ENCODE measurements at regions not wholly inside any gene's neighbourhood (a gene's known extent, or its start where the extent isn't known, plus 50 kb on each side); places are given as distances from the start of the nearest gene placed in this dataset.

DNA sequence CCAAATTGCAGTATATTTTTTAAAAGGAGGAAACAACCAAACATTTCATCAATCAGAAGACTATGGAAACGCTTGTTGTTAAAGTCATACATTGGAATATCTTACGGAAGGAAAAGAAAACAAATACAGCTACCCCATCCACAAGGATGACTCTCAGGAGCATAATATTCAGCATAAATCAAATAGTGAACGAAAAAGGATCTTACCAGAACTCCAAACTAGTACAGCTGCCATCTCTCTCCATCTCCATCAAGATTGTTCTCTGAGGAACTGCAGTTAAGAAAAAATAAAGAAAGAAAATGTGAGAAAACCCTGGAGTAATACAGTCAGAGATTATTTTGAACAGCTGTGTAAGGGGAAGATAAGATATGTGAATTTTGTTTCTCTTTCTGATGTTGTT is 299.8 kb upstream of the CNTN5 start:
- intact Hi-C loops (cut with micrococcal nuclease; ENCODE audit: unreplicated experiment), result no loop called here
- H3K9me3 ChIP-seq (ENCODE audit: low read depth, low read length, poor library complexity, severe bottlenecking), result no peaks in the 10 kb centered on the region
- no peaks in the 10 kb centered on the region for H3K4me1 ChIP-seq (ENCODE audit: insufficient read depth, low read length, poor library complexity, severe bottlenecking)
- POLR2A ChIA-PET (ENCODE audit: low non-redundant PET), result interaction anchor here (0.5 kb wide), 1 partner anchor 418 kb away, joined by 9 read pairs; no protein-coding TSS in a partner anchor
- no peaks in the 10 kb centered on the region for H3K27me3 ChIP-seq (replicated peaks; ENCODE audit: insufficient read depth, low read depth, low read length, poor library complexity)
- CTCF ChIA-PET, result no interaction called here
- no peak for TF ChIP-seq EZH2 (IDR thresholded peaks at IDR 0.05; ENCODE audit: borderline replicate concordance, low read depth, low read length, poor library complexity, severe bottlenecking)
- TF ChIP-seq, protein P1, sequence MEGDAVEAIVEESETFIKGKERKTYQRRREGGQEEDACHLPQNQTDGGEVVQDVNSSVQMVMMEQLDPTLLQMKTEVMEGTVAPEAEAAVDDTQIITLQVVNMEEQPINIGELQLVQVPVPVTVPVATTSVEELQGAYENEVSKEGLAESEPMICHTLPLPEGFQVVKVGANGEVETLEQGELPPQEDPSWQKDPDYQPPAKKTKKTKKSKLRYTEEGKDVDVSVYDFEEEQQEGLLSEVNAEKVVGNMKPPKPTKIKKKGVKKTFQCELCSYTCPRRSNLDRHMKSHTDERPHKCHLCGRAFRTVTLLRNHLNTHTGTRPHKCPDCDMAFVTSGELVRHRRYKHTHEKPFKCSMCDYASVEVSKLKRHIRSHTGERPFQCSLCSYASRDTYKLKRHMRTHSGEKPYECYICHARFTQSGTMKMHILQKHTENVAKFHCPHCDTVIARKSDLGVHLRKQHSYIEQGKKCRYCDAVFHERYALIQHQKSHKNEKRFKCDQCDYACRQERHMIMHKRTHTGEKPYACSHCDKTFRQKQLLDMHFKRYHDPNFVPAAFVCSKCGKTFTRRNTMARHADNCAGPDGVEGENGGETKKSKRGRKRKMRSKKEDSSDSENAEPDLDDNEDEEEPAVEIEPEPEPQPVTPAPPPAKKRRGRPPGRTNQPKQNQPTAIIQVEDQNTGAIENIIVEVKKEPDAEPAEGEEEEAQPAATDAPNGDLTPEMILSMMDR (conservative IDR thresholded peaks at IDR 0.05; ENCODE audit: low read depth, low read length), result no peak
- H3K36me3 ChIP-seq (ENCODE audit: insufficient read depth, low read length, poor library complexity, severe bottlenecking), result no peaks in the 10 kb centered on the region
- no peak overlapping the region for H3K27ac ChIP-seq (ENCODE audit: low read depth, low read length, poor library complexity, severe bottlenecking)
- DNase-seq (ENCODE audit: low spot score), result no peak
- no TSS peak for BruUV-seq (replicated peaks)
- no peak overlapping the region for H3K4me3 ChIP-seq (ENCODE audit: low read depth, low read length, poor library complexity, severe bottlenecking)

GRCh38 chr11:98725471-98725870 is 295.3 kb upstream of the CNTN5 start:
- H3K36me3 ChIP-seq (ENCODE audit: insufficient read depth, low read length, poor library complexity, severe bottlenecking), result no peaks in the 10 kb centered on the region
- H3K4me1 ChIP-seq (ENCODE audit: insufficient read depth, low read length, poor library complexity, severe bottlenecking), result no peaks in the 10 kb centered on the region
- DNase-seq (ENCODE audit: low spot score), result no peak
- ChIA-PET CTCF (no interaction called here), POLR2A (ENCODE audit: low non-redundant PET) (no interaction called here)
- TF ChIP-seq EZH2 (IDR thresholded peaks at IDR 0.05; ENCODE audit: borderline replicate concordance, low read depth, low read length, poor library complexity, severe bottlenecking), result no peak
- TF ChIP-seq, protein P1 (conservative IDR thresholded peaks at IDR 0.05; ENCODE audit: low read depth, low read length), result no peak
- no peaks in the 10 kb centered on the region for H3K27me3 ChIP-seq (replicated peaks; ENCODE audit: insufficient read depth, low read depth, low read length, poor library complexity)
- no peak overlapping the region for H3K27ac ChIP-seq (ENCODE audit: low read depth, low read length, poor library complexity, severe bottlenecking)
- BruUV-seq (replicated peaks), result no TSS peak
- intact Hi-C loops (cut with micrococcal nuclease; ENCODE audit: unreplicated experiment), result no loop called here
- no peak overlapping the region for H3K4me3 ChIP-seq (ENCODE audit: low read depth, low read length, poor library complexity, severe bottlenecking)
- H3K9me3 ChIP-seq (ENCODE audit: low read depth, low read length, poor library complexity, severe bottlenecking), result peaks cover 7% of the 10 kb centered on the region

GRCh38 chr11:98728421-98728820 is 292.3 kb upstream of the CNTN5 start:
- Histone ChIP-seq H3K27me3 (replicated peaks; ENCODE audit: insufficient read depth, low read depth, low read length, poor library complexity) (no peaks in the 10 kb centered on the region), H3K27ac (ENCODE audit: low read depth, low read length, poor library complexity, severe bottlenecking) (no peak overlapping the region), H3K9me3 (ENCODE audit: low read depth, low read length, poor library complexity, severe bottlenecking) (peaks cover 7% of the 10 kb centered on the region), H3K4me1 (ENCODE audit: insufficient read depth, low read length, poor library complexity, severe bottlenecking) (no peaks in the 10 kb centered on the region), H3K36me3 (ENCODE audit: insufficient read depth, low read length, poor library complexity, severe bottlenecking) (no peaks in the 10 kb centered on the region), H3K4me3 (ENCODE audit: low read depth, low read length, poor library complexity, severe bottlenecking) (no peak overlapping the region)
- no peak for DNase-seq (ENCODE audit: low spot score)
- no TSS peak for BruUV-seq (replicated peaks)
- ChIA-PET CTCF (no interaction called here), POLR2A (ENCODE audit: low non-redundant PET) (no interaction called here)
- intact Hi-C loops (cut with micrococcal nuclease; ENCODE audit: unreplicated experiment), result no loop called here
- TF ChIP-seq, protein P1 (conservative IDR thresholded peaks at IDR 0.05; ENCODE audit: low read depth, low read length), result no peak
- no peak for TF ChIP-seq EZH2 (IDR thresholded peaks at IDR 0.05; ENCODE audit: borderline replicate concordance, low read depth, low read length, poor library complexity, severe bottlenecking)

All from A673 (cell line).